ENCODE measurements at regions not wholly inside any gene's neighbourhood (a gene's known extent, or its start where the extent isn't known, plus 50 kb on each side); places are given as distances from the start of the nearest gene placed in this dataset.

DNA sequence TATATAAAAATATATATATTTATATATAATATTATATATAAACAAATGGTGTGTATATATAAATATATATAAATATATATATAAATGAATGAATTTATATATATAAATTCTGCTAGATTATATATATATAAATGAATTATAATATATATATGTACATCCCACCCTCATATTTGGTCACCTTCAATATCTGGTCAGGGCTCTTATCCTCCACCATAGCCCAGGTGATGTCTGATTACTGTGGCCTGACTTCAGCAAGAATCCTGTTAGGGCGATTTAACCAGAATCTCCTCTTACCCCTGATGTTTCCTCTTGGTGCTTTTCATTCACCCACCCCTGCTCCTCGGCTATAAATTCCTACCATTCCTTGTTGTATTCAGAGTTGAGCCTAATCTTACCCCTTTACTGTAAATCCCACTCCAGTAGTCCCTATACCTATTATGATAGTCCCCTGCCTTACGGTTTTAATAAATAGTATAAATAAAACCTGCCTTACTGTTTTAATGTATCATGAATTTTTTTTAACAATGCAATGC lies 439.6 kb downstream of the PLOD2 start:
- H3K4me1 ChIP-seq (ENCODE audit: control insufficient read depth, extremely low read depth, insufficient read depth, low read length) = no peaks in the 10 kb centered on the region
- H3K27me3 ChIP-seq (ENCODE audit: control insufficient read depth, extremely low read depth, insufficient read depth, low read length) = no peaks in the 10 kb centered on the region
- H3K27ac ChIP-seq (ENCODE audit: control insufficient read depth, insufficient read depth, low read length) = no peak overlapping the region
- no peak for FAIRE-seq
- no peaks in the 10 kb centered on the region for H4K20me1 ChIP-seq (ENCODE audit: control insufficient read depth, extremely low read depth, insufficient read depth, low read length)
- no peaks in the 10 kb centered on the region for H3K36me3 ChIP-seq (ENCODE audit: control insufficient read depth in 2 of 2, extremely low read depth in 1 of 2, insufficient read depth in 2 of 2, low read length in 2 of 2)
- DNase-seq (ENCODE audit: low read depth, low spot score) = no peak
- no peak overlapping the region for H2AFZ ChIP-seq (ENCODE audit: control insufficient read depth, low read length)
- H3K79me2 ChIP-seq (ENCODE audit: control insufficient read depth, insufficient read depth, low read length) = no peaks in the 10 kb centered on the region
- no peak overlapping the region for H3K4me3 ChIP-seq (ENCODE audit: control insufficient read depth in 2 of 3, extremely low read depth in 1 of 3, insufficient read depth in 2 of 3, low read depth in 1 of 3, low read length in 3 of 3)
- TF ChIP-seq, protein P1, sequence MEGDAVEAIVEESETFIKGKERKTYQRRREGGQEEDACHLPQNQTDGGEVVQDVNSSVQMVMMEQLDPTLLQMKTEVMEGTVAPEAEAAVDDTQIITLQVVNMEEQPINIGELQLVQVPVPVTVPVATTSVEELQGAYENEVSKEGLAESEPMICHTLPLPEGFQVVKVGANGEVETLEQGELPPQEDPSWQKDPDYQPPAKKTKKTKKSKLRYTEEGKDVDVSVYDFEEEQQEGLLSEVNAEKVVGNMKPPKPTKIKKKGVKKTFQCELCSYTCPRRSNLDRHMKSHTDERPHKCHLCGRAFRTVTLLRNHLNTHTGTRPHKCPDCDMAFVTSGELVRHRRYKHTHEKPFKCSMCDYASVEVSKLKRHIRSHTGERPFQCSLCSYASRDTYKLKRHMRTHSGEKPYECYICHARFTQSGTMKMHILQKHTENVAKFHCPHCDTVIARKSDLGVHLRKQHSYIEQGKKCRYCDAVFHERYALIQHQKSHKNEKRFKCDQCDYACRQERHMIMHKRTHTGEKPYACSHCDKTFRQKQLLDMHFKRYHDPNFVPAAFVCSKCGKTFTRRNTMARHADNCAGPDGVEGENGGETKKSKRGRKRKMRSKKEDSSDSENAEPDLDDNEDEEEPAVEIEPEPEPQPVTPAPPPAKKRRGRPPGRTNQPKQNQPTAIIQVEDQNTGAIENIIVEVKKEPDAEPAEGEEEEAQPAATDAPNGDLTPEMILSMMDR (optimal IDR thresholded peaks at IDR 0.05 in 1 of 3, IDR thresholded peaks at IDR 0.05 in 1 of 3, conservative IDR thresholded peaks at IDR 0.05 in 1 of 3; ENCODE audit: extremely low read depth in 1 of 3, insufficient read depth in 2 of 3, low read length in 3 of 3) = no peak
- no peak for TF ChIP-seq EZH2 (IDR thresholded peaks at IDR 0.05; ENCODE audit: low read length)
- no peak overlapping the region for H3K9ac ChIP-seq (ENCODE audit: control insufficient read depth, extremely low read depth, insufficient read depth, low read length)
- H3K9me1 ChIP-seq (ENCODE audit: control insufficient read depth, extremely low read depth, insufficient read depth, low read length) = no peaks in the 10 kb centered on the region
- no peaks in the 10 kb centered on the region for H3K9me3 ChIP-seq (ENCODE audit: control insufficient read depth, low read depth, low read length)
- no peak overlapping the region for H3K4me2 ChIP-seq (ENCODE audit: control insufficient read depth, extremely low read depth, insufficient read depth, low read depth, low read length)
- dilution Hi-C loops (cut with MboI; ENCODE audit: extremely low pct_ligation_motif_present, low sequenced_read_pairs) = no loop called here

DNA sequence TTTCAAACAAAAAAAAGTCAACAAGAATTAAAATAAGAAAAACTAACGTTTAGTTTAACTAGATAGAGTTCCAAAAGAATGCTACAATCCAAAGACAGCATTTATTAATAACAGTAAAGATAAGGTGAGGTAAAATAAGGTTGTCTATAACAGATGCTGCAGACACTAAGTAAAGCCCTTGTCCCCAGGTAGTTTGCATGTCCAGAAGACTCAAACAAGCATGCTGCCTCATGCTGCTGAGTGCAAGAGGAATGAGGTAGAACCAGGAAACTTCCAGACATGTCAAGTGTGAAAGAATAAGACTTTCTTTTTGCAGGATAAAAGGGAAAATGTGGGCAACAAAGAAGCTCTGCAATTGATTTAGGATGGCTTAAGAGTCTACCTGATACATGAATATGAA lies 439.2 kb downstream of the PLOD2 start:
- Histone ChIP-seq H3K9ac (ENCODE audit: control insufficient read depth, extremely low read depth, insufficient read depth, low read length) (no peak overlapping the region), H2AFZ (ENCODE audit: control insufficient read depth, low read length) (no peak overlapping the region), H3K36me3 (ENCODE audit: control insufficient read depth in 2 of 2, extremely low read depth in 1 of 2, insufficient read depth in 2 of 2, low read length in 2 of 2) (no peaks in the 10 kb centered on the region), H3K27me3 (ENCODE audit: control insufficient read depth, extremely low read depth, insufficient read depth, low read length) (no peaks in the 10 kb centered on the region), H3K79me2 (ENCODE audit: control insufficient read depth, insufficient read depth, low read length) (no peaks in the 10 kb centered on the region), H4K20me1 (ENCODE audit: control insufficient read depth, extremely low read depth, insufficient read depth, low read length) (no peaks in the 10 kb centered on the region), H3K4me2 (ENCODE audit: control insufficient read depth, extremely low read depth, insufficient read depth, low read depth, low read length) (no peak overlapping the region), H3K4me3 (ENCODE audit: control insufficient read depth in 2 of 3, extremely low read depth in 1 of 3, insufficient read depth in 2 of 3, low read depth in 1 of 3, low read length in 3 of 3) (no peak overlapping the region), H3K27ac (ENCODE audit: control insufficient read depth, insufficient read depth, low read length) (no peak overlapping the region), H3K9me3 (ENCODE audit: control insufficient read depth, low read depth, low read length) (no peaks in the 10 kb centered on the region), H3K9me1 (ENCODE audit: control insufficient read depth, extremely low read depth, insufficient read depth, low read length) (no peaks in the 10 kb centered on the region), H3K4me1 (ENCODE audit: control insufficient read depth, extremely low read depth, insufficient read depth, low read length) (no peaks in the 10 kb centered on the region)
- no peak for FAIRE-seq
- dilution Hi-C loops (cut with MboI; ENCODE audit: extremely low pct_ligation_motif_present, low sequenced_read_pairs) = no loop called here
- TF ChIP-seq, protein P1 (optimal IDR thresholded peaks at IDR 0.05 in 1 of 3, IDR thresholded peaks at IDR 0.05 in 1 of 3, conservative IDR thresholded peaks at IDR 0.05 in 1 of 3; ENCODE audit: extremely low read depth in 1 of 3, insufficient read depth in 2 of 3, low read length in 3 of 3) = no peak
- TF ChIP-seq EZH2 (IDR thresholded peaks at IDR 0.05; ENCODE audit: low read length) = no peak
- DNase-seq (ENCODE audit: low read depth, low spot score) = no peak
